Smooth muscle cell (in vitro differentiated cells): ENCODE measurements at regions not wholly inside any gene's neighbourhood (a gene's known extent, or its start where the extent isn't known, plus 50 kb on each side); places are given as distances from the start of the nearest gene placed in this dataset.
"Not testable (repeated sequence)": the region's sequence is repeated elsewhere in the genome, so short reads cannot be mapped to it uniquely, and the experiment has no call there.

Experiments used
- DNase-seq: peaks from one replicate; lab custom pipeline; 2025; ENCODE audit not compliant: unreplicated experiment; lab: John Stamatoyannopoulos, UW
- H2AFZ ChIP-seq: fragments of 200-600 bp; sonication (generic); 2 replicates; pipeline ENCODE4 v1.6.0; 2016; ENCODE audit warnings: antibody characterized with exemption, low read depth, mild to moderate bottlenecking
- H3F3A ChIP-seq: fragments of 200-600 bp; sonication (generic); 2 replicates; pipeline ENCODE4 v1.6.0; 2017; ENCODE audit warnings: antibody characterized with exemption, low read depth
- H3K27ac ChIP-seq: fragments of 200-600 bp; sonication (generic); 2 replicates; pipeline ENCODE4 v1.5.1; 2016; ENCODE audit warnings: low read depth, mild to moderate bottlenecking
- H3K27me3 ChIP-seq: fragments of 200-600 bp; sonication (generic); 2 replicates; pipeline ENCODE4 v1.6.1; 2016; ENCODE audit warnings: low read depth, mild to moderate bottlenecking
- H3K36me3 ChIP-seq: fragments of 200-600 bp; sonication (generic); 2 replicates; pipeline ENCODE4 v1.5.1; 2016; ENCODE audit warnings: low read depth
- H3K4me1 ChIP-seq: fragments of 200-600 bp; sonication (generic); 2 replicates; pipeline ENCODE4 v1.5.1; 2016; ENCODE audit warnings: low read depth
- H3K4me2 ChIP-seq: fragments of 200-600 bp; sonication (generic); 2 replicates; pipeline ENCODE4 v1.6.0; 2016; ENCODE audit warnings: mild to moderate bottlenecking
- H3K4me3 ChIP-seq: fragments of 200-600 bp; sonication (generic); 2 replicates; pipeline ENCODE4 v1.5.1; 2016; ENCODE audit warnings: mild to moderate bottlenecking
- H3K79me2 ChIP-seq: fragments of 200-600 bp; sonication (generic); 2 replicates; pipeline ENCODE4 v1.6.0; 2016; ENCODE audit warnings: low read depth, mild to moderate bottlenecking
- H3K9ac ChIP-seq: fragments of 200-600 bp; sonication (generic); 2 replicates; pipeline ENCODE4 v1.6.0; 2016; ENCODE audit warnings: low read depth
- H3K9me3 ChIP-seq: fragments of 200-600 bp; sonication (generic); replicated peaks from 2 replicates; pipeline ENCODE4 v1.5.1; 2016; ENCODE audit warnings: low read depth
- H4K20me1 ChIP-seq: fragments of 200-600 bp; sonication (generic); 2 replicates; pipeline ENCODE4 v1.6.0; 2016; ENCODE audit warnings: low read depth
- WGBS: methylation state at CpG from one replicate; pipeline ENCODE4 v1.1.7; 2016; ENCODE audit warnings: low lambda C conversion rate; 5-methylcytosine and 5-hydroxymethylcytosine counted together
- TF ChIP-seq, protein P1 (sequence below): fragments of 200-600 bp; sonication (generic); IDR thresholded peaks from 2 replicates; pipeline ENCODE4 v1.5.1; 2017; ENCODE audit warnings: borderline replicate concordance, mild to moderate bottlenecking, antibody characterized with exemption; ENCODE audit not compliant: insufficient read depth, poor library complexity, severe bottlenecking

DNA sequence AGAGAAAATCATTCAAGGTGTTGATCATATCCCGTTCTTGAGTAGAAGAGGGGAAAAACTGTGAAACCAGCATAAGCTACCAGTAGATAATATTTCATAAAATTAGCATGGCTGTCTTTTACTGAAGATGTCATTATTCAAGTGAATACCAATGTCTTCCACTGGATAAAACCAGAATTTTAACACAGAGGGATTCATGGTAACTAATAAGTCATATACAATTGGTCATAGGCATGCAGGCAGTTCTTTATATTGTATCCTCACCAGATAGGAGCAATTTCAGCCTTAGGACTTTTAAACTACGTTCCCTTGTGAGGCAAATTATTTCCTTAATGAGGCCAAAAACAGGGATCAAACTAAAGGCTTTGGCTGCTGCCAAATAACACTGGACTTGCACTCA lies 202.3 kb upstream of the PITRM1 start:
- H3K9me3 ChIP-seq, result no peaks in the 10 kb centered on the region
- H2AFZ ChIP-seq, result no peak overlapping the region
- no peak for DNase-seq
- WGBS, result 92% methylated on average over 2 of the region's 2 CpGs
- no peaks in the 10 kb centered on the region for H3K4me1 ChIP-seq
- H3F3A ChIP-seq, result no peaks in the 10 kb centered on the region
- no peak overlapping the region for H3K9ac ChIP-seq
- H3K27me3 ChIP-seq, result no peaks in the 10 kb centered on the region
- H3K4me2 ChIP-seq, result no peak overlapping the region
- H3K36me3 ChIP-seq, result no peaks in the 10 kb centered on the region
- TF ChIP-seq, protein P1, sequence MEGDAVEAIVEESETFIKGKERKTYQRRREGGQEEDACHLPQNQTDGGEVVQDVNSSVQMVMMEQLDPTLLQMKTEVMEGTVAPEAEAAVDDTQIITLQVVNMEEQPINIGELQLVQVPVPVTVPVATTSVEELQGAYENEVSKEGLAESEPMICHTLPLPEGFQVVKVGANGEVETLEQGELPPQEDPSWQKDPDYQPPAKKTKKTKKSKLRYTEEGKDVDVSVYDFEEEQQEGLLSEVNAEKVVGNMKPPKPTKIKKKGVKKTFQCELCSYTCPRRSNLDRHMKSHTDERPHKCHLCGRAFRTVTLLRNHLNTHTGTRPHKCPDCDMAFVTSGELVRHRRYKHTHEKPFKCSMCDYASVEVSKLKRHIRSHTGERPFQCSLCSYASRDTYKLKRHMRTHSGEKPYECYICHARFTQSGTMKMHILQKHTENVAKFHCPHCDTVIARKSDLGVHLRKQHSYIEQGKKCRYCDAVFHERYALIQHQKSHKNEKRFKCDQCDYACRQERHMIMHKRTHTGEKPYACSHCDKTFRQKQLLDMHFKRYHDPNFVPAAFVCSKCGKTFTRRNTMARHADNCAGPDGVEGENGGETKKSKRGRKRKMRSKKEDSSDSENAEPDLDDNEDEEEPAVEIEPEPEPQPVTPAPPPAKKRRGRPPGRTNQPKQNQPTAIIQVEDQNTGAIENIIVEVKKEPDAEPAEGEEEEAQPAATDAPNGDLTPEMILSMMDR, result no peak
- H3K27ac ChIP-seq, result no peak overlapping the region
- H4K20me1 ChIP-seq, result no peaks in the 10 kb centered on the region
- H3K79me2 ChIP-seq, result no peaks in the 10 kb centered on the region
- no peak overlapping the region for H3K4me3 ChIP-seq

DNA sequence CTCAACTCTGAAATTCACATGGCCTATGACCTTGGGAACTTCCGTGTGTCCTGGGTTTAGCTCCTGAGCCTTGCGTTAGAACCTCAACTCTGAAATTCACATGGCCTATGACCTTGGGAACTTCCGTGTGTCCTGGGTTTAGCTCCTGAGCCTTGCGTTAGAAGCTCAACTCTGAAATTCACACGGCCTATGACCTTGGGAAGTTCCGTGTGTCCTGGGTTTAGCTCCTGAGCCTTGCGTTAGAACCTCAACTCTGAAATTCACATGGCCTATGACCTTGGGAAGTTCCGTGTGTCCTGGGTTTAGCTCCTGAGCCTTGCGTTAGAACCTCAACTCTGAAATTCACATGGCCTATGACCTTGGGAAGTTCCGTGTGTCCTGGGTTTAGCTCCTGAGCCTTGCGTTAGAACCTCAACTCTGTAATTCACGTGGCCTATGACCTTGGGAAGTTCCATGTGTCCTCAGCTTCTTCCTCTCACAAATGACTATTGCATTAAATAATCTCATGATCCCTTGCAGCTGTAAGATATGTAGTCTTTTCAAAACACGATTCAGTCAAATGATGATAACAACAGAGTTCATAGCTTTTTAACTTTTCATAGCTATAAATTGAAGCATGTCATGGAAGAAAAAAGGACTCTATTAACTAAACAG lies 200.9 kb upstream of the PITRM1 start:
- not testable (repeated sequence) for H4K20me1 ChIP-seq, H3K4me1 ChIP-seq, H3K9me3 ChIP-seq, H3K27ac ChIP-seq, H3K79me2 ChIP-seq, DNase-seq, H3K4me2 ChIP-seq, H2AFZ ChIP-seq, H3K9ac ChIP-seq, H3K4me3 ChIP-seq, H3F3A ChIP-seq, H3K27me3 ChIP-seq, H3K36me3 ChIP-seq
- WGBS, result 82% methylated on average over 12 of the region's 13 CpGs

DNA sequence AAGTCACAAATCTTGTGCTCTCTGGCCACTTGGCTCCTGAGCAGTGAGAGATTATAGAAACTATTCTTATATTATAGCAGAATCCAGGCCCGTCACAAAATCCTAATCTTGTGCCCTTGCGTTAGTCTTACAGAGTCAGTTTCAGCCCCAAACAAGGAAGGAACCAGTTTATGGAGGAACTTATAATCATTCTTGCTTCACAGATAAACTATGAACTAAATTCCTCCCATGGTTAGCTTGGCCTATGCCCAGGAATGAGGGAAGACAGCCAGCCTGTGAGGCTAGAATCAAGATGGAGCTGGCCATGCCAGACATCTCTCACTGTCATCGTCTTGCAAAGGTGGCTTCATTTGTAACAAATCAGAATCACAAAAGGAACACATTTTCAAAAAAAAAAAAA lies 199.7 kb upstream of the PITRM1 start:
- no peak overlapping the region for H3K27ac ChIP-seq
- H2AFZ ChIP-seq, result no peak overlapping the region
- H3K36me3 ChIP-seq, result no peaks in the 10 kb centered on the region
- no peak overlapping the region for H3K4me2 ChIP-seq
- H3K4me1 ChIP-seq, result no peaks in the 10 kb centered on the region
- H4K20me1 ChIP-seq, result no peaks in the 10 kb centered on the region
- no peak overlapping the region for H3K9ac ChIP-seq
- DNase-seq, result no peak
- H3K4me3 ChIP-seq, result no peak overlapping the region
- no peaks in the 10 kb centered on the region for H3F3A ChIP-seq
- WGBS, result 83% methylated on average over 3 of the region's 3 CpGs
- no peaks in the 10 kb centered on the region for H3K9me3 ChIP-seq
- no peaks in the 10 kb centered on the region for H3K79me2 ChIP-seq
- TF ChIP-seq, protein P1, result no peak
- no peaks in the 10 kb centered on the region for H3K27me3 ChIP-seq

DNA sequence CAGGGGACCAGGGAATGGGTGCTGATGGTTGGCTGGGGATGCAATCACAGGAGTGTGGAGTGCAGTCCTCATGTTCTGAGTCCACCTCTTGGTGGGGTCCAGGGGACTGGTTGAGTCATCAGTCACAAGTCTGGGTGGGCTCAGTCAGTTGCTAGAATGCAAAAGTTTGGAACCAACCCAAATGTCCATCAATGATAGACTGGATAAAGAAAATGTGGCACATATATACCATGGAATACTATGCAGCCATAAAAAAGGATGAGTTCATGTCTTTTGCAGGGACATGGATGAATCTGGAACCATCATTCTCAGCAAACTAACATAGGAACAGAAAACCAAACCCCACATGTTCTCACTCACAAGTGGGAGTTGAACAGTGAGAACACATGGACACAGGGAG lies 199.0 kb upstream of the PITRM1 start:
- DNase-seq, H3F3A ChIP-seq, H3K4me2 ChIP-seq, H3K27ac ChIP-seq, H3K27me3 ChIP-seq, H3K79me2 ChIP-seq, H3K9ac ChIP-seq, H3K4me3 ChIP-seq, H2AFZ ChIP-seq, H3K9me3 ChIP-seq, H3K36me3 ChIP-seq, H3K4me1 ChIP-seq, H4K20me1 ChIP-seq: not testable (repeated sequence)
